HepG2 (cell line): ENCODE measurements at regions not wholly inside any gene's neighbourhood (a gene's known extent, or its start where the extent isn't known, plus 50 kb on each side); places are given as distances from the start of the nearest gene placed in this dataset.

Experiments used
- DPF2 ChIP-seq: sonication (generic); formaldehyde crosslinking; IDR thresholded peaks from 2 replicates; pipeline ENCODE4 v1.4.0; 2020; ENCODE audit warnings: mild to moderate bottlenecking, low read depth, missing genetic modification reagents, borderline replicate concordance
- HCFC1 ChIP-seq: fragments of 150-350 bp; IDR thresholded peaks from 2 replicates; pipeline ENCODE4 v1.6.1; 2014; ENCODE audit warnings: low read depth, low read length
- IKZF5 ChIP-seq: IDR thresholded peaks from 2 replicates; pipeline ENCODE4 v1.6.1; 2018; ENCODE audit warnings: missing genetic modification reagents, mild to moderate bottlenecking, missing compliant biosample characterization
- POLR2AphosphoS5 ChIP-seq: IDR thresholded peaks from 2 replicates; pipeline ENCODE4 v1.6.1; 2012; ENCODE audit warnings: low read depth, low read length
- SP1 ChIP-seq, 2 experiments: fragments of 450-650 bp in 1 of 2; sonication (generic) in 1 of 2; formaldehyde crosslinking in 1 of 2; IDR thresholded peaks; 2 replicates each; pipeline versions ENCODE4 v1.4.0 to v1.6.1; 2016 to 2020; ENCODE audit warnings: missing genetic modification reagents in 1 of 2
- ZNF274 ChIP-seq: sonication (generic); formaldehyde crosslinking; IDR thresholded peaks from 2 replicates; pipeline ENCODE4 v1.5.1; 2020; ENCODE audit warnings: mild to moderate bottlenecking, missing genetic modification reagents

GRCh38 chr13:54859827-54860226, 1831.2 kb downstream of the OLFM4 start:
- TF ChIP-seq ZNF274 (no peak), IKZF5 (CRISPR knock-in tag) (no peak), DPF2 (CRISPR knock-in tag) (no peak), SP1 (IDR thresholded peaks at IDR 0.05) (no peak), SP1 (CRISPR knock-in tag; IDR thresholded peaks at IDR 0.05) (no peak), POLR2AphosphoS5 (no peak), HCFC1 (no peak)
